NCI-H2227 (cell line): ENCODE measurements at regions not wholly inside any gene's neighbourhood (a gene's known extent, or its start where the extent isn't known, plus 50 kb on each side); places are given as distances from the start of the nearest gene placed in this dataset.

Experiments used
- DNase-seq: peaks from one replicate; lab custom pipeline; 2025; ENCODE audit not compliant: unreplicated experiment; lab: John Stamatoyannopoulos, UW

- DNase-seq = no peak
Observed at GRCh38 chr20:59458645-59459044, 145.7 kb upstream of the PHACTR3 start.

DNA sequence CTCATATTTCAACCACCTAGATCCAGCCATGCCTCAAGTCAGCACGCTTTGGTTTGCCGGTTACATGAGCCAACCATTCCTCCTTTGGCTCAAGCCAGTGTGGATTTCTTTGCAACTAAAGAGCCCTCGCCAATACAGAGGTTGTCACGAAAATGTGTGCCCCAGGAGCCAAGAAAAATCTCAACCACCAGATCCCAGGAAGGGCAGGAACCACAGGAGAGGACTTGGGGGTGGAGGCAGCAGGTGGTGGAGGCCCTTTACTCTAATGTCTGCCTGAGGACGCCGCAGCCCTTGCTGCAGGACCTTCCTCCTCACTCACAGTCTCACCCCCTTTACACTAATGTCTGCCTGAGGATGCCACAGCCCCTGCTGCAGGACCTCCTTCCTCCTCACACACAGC, 144.8 kb upstream of the PHACTR3 start:
- DNase-seq = no peak

- DNase-seq = no peak
Observed at GRCh38 chr20:59460352-59460751, 144.0 kb upstream of the PHACTR3 start.

DNA sequence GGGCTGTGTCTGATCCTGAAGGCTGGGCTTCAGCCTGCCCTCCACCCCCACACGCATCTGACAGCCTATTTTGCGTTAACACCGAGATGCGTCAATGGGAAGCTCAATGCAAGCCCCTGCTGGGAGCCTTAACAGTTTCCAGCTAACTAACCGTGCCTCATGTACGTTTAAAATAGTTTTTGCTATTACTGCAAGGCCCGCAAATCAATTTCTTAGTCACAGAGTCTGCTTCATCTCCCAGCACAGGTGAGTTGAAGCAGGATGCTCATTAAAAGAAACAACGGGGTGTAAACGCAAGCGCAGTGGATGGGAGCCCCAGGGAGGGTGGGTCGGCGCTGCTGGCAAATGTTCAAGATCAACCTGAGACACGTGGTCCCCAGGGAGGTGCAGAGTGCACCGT, 142.8 kb upstream of the PHACTR3 start:
- no peak for DNase-seq

GRCh38 chr20:59462249-59462648, 142.1 kb upstream of the PHACTR3 start:
- DNase-seq = no peak

- no peak for DNase-seq
Observed at GRCh38 chr20:59463541-59463940, 140.8 kb upstream of the PHACTR3 start.

- DNase-seq = no peak
Observed at GRCh38 chr20:59466107-59466815, 138.1 kb upstream of the PHACTR3 start.

DNA sequence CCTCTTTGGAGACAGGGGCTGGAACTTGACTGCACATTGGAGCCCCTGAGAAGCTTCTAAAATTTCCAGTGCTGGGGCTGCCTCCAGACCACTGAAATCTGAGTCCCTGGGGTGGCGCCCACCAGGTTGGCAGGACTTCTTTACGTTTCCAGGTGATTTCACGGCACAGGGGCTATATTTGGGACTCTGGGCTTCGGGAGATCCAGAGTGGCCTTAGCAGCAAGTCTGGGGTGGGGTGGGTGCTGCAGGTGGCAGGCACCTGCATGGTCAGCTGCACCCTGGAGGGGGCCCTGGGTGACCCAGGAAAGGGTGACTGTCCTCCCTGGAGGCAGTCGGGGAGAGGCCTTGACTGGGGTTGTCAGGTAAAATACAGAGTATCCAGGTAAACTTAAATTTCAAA, 135.5 kb upstream of the PHACTR3 start:
- DNase-seq = no peak

GRCh38 chr20:59469267-59470252, 134.8 kb upstream of the PHACTR3 start:
- DNase-seq = no peak

DNA sequence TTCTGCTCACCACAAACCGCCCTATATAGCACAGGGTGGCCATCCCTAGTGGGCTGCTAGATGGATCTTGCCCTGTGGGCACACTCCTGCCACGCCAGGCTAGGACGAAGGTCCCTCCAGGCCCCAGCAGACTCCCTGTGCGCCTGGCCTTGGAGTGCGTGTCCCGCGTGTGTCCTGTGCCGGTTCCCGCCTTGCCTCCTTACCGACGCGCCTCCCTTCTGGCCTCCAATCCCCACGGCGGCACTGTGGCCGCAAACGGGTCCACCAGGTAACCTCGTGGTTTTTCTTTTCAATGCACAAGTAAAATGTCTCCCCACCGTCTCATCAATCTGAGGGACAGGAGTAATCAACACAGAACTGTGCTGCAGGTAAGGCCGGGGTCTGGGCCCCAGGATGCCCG, 133.8 kb upstream of the PHACTR3 start:
- DNase-seq = no peak

GRCh38 chr20:59471653-59472421, 132.5 kb upstream of the PHACTR3 start:
- no peak for DNase-seq

- no peak for DNase-seq
Observed at GRCh38 chr20:59473742-59474141, 130.6 kb upstream of the PHACTR3 start.

- no peak for DNase-seq
Observed at GRCh38 chr20:59481067-59481466, 123.3 kb upstream of the PHACTR3 start.

DNA sequence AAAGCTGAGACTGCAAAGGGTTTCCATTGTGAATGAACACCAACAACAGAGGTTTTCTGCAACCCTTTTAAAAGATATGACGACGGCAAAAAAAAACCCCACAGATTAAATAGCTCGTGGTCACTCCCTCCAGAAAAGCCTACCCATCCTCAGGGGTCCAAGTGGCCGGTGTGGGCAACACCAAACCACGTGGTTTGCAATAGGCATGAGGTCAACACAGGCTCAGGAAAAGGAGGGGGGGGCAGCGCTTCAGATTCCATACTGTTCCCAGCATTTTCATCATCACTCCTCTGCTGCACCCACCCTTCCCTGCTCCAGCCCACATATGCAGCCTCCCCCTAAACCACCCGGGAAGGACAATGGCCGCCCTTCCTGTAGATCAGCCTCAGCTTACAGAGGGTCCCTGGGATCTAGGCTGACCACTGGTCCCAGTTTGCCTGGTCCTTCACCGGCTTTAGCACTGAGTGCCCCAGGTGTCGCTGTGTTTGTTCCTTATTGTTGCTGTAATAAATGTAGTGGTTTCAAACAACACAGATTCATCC, 122.8 kb upstream of the PHACTR3 start:
- no peak for DNase-seq

- no peak for DNase-seq
Observed at GRCh38 chr20:59482351-59483187, 121.8 kb upstream of the PHACTR3 start.

DNA sequence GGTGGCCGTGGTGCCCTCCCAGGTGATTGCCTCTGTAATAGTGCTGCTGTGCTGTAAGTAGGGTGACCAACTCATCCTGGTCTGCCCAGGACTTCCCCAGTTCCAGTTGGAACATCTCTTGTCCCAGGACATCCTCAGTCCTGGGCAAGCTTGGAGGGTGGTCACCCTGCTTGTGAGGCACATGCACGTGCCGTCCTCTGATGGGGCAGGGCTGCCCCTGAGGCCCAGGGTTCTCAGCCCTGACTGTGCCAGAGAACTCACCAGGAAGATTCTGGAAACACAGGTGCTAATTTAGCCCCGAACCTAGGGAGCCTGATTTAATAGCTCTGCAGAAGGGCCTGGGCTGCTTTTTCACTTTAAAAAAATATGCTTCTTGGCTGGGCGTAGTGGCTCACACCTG, 120.9 kb upstream of the PHACTR3 start:
- DNase-seq = no peak

GRCh38 chr20:59484228-59484627, 120.1 kb upstream of the PHACTR3 start:
- no peak for DNase-seq

GRCh38 chr20:59485576-59486454, 118.5 kb upstream of the PHACTR3 start:
- no peak for DNase-seq

- DNase-seq = peak; percentile 10
Observed at GRCh38 chr20:59488459-59488858, 115.9 kb upstream of the PHACTR3 start.
